Ovary (tissue), 7 donors: ENCODE measurements at regions not wholly inside any gene's neighbourhood (a gene's known extent, or its start where the extent isn't known, plus 50 kb on each side); places are given as distances from the start of the nearest gene placed in this dataset.

Experiments used
- DNase-seq, 5 donors: peaks; one replicate each; pipeline ENCODE4 v3.0.0-alpha.2; 2019 to 2020
- H3K27ac ChIP-seq, 2 donors: fragments of 200-600 bp; one replicate each; pipeline versions ENCODE4 v1.5.1 to v1.8.0; 2019 to 2022
- H3K27me3 ChIP-seq: fragments of 200-600 bp; one replicate; pipeline ENCODE4 v1.8.0; 2022
- H3K36me3 ChIP-seq: fragments of 200-600 bp; sonication (generic); one replicate; pipeline ENCODE4 v1.5.1; 2019
- H3K4me1 ChIP-seq: one replicate; pipeline ENCODE4 v1.8.1; 2013; ENCODE audit warnings: mild to moderate bottlenecking, moderate library complexity; ENCODE audit not compliant: insufficient read depth
- H3K4me3 ChIP-seq: fragments of 200-600 bp; sonication (generic); one replicate; pipeline ENCODE4 v1.5.1; 2017
- H3K9me3 ChIP-seq, 2 donors: fragments of 200-600 bp in 1 of 2; sonication (generic) in 1 of 2; one replicate each; pipeline versions ENCODE4 v1.5.1 to v1.8.1; 2013 to 2019; ENCODE audit warnings: mild to moderate bottlenecking in 1 of 2, moderate library complexity in 1 of 2
- CTCF ChIP-seq, 3 donors: fragments of 450-650 bp in 2 of 3; fragments of 200-600 bp in 1 of 3; IDR thresholded peaks; one replicate each; pipeline versions ENCODE4 v1.5.1 to v1.8.0; 2016 to 2022; ENCODE audit warnings: antibody characterized with exemption in 3 of 3, mild to moderate bottlenecking in 1 of 3
- EP300 ChIP-seq: sonication (generic); formaldehyde crosslinking; IDR thresholded peaks from one replicate; pipeline ENCODE4 v1.6.1; 2017; ENCODE audit warnings: antibody characterized with exemption
- POLR2A ChIP-seq: fragments of 450-650 bp; IDR thresholded peaks from one replicate; pipeline ENCODE4 v1.6.1; 2017; ENCODE audit warnings: antibody characterized with exemption, mild to moderate bottlenecking, moderate library complexity
- WGBS, 3 donors: extraction: QIAGEN DNeasy Blood & Tissue Kit in 1 of 3; methylation state at CpG; one replicate each; pipeline versions ENCODE4 v1.1.5 to v1.1.7; 2013 to 2017; 5-methylcytosine and 5-hydroxymethylcytosine counted together
- intact Hi-C, 4 donors: fragments of 100-400 bp; cut with DNase I; formaldehyde crosslinking; loops; one replicate each; pipeline versions ENCODE4 v1.11.0 to v1.15.1; 2022 to 2023
- donor health status: DM: no; HTN: no; CAD: no; lungs with moderate emphysema.
- donor health status: DM: no; HTN: no; CAD: no.
- donor health status: Bipolar disorder and iron deficiency.
- donor health status: DM: no; HTN: no; CAD: no.
- donor health status: DM: yes; HTN: yes; CAD: no.

DNA sequence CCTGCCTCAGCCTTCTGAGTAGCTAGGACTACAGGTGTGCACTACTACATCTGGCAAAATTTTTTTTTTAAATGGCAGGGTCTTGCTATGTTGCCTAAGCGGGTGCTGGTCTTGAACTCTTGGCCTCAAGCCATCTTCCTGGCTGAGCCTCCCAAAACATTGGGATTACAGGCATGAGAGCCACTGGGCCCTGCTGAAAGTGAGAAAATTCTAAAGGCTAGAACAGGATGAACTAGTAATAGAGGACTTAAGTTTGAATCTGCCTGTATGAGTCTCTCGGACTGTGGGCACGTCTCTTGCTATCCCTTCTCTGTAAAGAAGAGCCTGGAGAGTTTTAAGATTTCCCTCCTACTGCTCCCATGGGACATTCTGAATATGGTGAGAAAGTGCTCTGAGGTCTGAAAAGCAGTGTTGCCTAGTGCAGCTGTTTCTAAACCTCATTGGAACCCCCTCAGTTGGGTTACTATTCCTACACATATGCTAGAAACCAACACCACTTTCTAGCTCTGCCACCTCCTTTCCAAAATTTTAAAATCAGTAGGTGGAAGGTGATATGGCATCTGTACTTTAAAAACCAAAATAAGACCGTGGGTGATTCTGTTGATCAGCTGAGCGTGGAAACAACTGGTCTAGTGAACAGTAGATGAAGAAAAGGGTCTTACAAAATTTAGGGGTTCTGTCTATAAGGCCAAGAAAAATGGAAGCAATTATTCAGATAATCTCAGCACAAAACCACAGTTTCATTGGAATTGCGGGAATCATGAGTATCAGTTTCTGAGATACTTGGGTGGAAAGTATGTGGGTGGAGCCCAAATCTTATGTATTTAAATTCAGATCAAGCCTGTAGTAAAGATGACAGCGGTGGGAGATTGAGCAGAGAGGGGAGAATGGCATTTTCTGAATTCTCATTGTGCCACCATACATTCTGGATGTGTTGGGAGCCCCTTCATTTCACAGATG lies 259.8 kb upstream of the CXCR4 start:
- DNase-seq = no peak
- Histone ChIP-seq H3K9me3 (no peaks in the 10 kb centered on the region), H3K27me3 (no peaks in the 10 kb centered on the region), H3K36me3 (no peaks in the 10 kb centered on the region), H3K27ac (no peak overlapping the region), H3K4me3 (no peak overlapping the region), H3K4me1 (peaks cover 4% of the 10 kb centered on the region)
- TF ChIP-seq EP300 (no peak), CTCF (IDR thresholded peaks at IDR 0.05) (no peak), POLR2A (no peak)
- 86 to 89% (median 88%) methylated on average over 7 of the region's 7 CpGs for WGBS, 3 donors
- intact Hi-C loops = loop anchor here in 1 of 4 donors (10.0 kb wide), 1 partner anchor 463 kb away; no protein-coding TSS in a partner anchor

DNA sequence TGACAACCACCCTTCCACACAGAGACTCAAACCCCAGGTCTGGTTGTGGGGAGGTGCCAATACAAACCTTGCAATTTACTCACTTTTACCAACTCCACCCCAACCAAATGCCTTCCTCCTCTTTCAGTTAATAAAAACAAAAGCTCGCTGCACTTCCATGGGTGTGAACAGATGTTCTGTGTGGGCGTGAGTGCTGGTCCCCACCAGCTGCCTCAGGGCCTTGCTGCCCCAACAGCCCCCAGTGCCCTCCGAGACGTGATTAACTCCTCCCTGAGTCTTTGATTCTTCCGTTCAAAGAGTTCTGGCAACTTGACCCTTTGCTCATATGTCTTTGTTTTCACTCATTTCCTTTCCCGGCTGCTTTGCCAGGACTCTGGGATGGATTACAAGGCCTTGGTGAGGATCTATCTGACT lies 258.9 kb upstream of the CXCR4 start:
- peaks cover 4% of the 10 kb centered on the region for H3K4me1 ChIP-seq
- H3K27me3 ChIP-seq = no peaks in the 10 kb centered on the region
- no peaks in the 10 kb centered on the region for H3K9me3 ChIP-seq
- H3K4me3 ChIP-seq = no peak overlapping the region
- no peak for TF ChIP-seq EP300
- no peak for TF ChIP-seq POLR2A
- no peak for TF ChIP-seq CTCF (IDR thresholded peaks at IDR 0.05)
- H3K36me3 ChIP-seq = no peaks in the 10 kb centered on the region
- no peak overlapping the region for H3K27ac ChIP-seq
- intact Hi-C loops = loop anchor here in 1 of 4 donors (10.0 kb wide), 1 partner anchor 462 kb away; no protein-coding TSS in a partner anchor
- no peak for DNase-seq
- 8 to 21% (median 18%) methylated on average over 6 of the region's 6 CpGs for WGBS, 3 donors

DNA sequence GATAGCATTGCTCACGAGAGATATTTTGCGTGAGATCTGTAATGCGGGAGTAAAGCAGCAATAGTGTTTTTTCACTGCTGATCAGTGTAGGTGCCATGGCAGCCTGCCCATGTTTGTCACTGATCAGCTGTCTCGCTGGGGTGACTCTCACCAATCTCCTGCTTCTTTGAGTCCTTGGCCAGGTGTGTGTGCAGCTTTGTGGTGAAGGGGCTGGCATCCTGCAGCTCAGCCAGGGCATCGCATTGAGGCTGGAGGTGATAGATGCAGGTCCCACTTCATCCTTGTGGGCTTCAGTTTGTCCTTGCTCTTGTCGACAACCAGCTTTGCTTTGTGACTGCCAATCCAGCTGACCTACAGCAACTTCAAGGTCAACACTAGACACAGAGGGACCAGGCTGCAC lies 258.3 kb upstream of the CXCR4 start:
- Histone ChIP-seq H3K4me1 (peaks cover 4% of the 10 kb centered on the region), H3K27ac (no peak overlapping the region), H3K27me3 (no peaks in the 10 kb centered on the region), H3K4me3 (no peak overlapping the region), H3K9me3 (no peaks in the 10 kb centered on the region), H3K36me3 (no peaks in the 10 kb centered on the region)
- TF ChIP-seq POLR2A (no peak), EP300 (no peak), CTCF (IDR thresholded peaks at IDR 0.05) (no peak)
- no peak for DNase-seq
- 77 to 84% (median 82%) methylated on average over 6 of the region's 6 CpGs for WGBS, 3 donors
- intact Hi-C loops = loop anchor here in 1 of 4 donors (10.0 kb wide), 1 partner anchor 461 kb away; no protein-coding TSS in a partner anchor

DNA sequence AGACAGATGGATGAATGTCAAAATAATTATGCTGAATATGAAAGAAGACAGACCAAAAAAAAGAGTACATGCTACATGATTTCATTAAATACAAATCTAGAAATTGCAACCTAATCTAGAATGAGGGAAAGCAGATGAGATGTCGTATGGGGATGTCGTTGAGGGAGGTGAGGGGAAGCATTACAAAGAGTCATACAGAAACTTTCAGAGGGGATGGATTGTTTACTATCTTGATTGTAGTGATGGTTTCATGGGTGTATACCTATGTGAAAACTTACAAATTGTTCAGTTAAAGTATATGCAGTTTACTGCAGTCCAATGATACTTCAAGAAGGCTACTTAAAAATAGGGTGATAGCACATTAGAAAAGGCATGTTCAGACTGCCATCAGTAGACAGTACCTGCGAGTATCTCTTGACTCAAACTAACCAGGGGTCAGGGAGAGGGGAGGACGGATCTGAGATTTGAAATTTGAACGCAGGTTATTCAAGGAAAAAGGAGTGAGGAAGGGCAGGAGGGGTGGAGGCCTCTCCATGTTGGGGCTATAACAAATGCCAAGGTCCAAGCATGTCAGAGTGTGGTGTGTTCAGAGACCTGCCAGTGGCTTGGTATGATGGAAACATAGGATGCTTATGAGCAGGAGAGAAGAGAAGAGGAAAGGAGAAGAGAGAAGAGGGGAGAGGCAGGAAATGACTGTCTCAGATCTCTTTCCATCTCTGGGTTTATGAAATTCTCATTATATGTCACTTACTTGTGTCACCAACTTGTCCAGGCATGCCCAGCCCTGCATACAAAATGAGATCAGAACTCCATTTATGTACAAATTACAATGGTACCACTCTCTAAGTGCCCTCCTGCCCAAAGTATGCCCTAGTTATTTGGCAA lies 257.3 kb upstream of the CXCR4 start:
- Histone ChIP-seq H3K9me3 (no peaks in the 10 kb centered on the region), H3K4me1 (peaks cover 4% of the 10 kb centered on the region), H3K27me3 (no peaks in the 10 kb centered on the region), H3K36me3 (no peaks in the 10 kb centered on the region), H3K27ac (no peak overlapping the region), H3K4me3 (no peak overlapping the region)
- no peak for DNase-seq
- 88 to 94% (median 91%) methylated on average over 5 of the region's 5 CpGs for WGBS, 3 donors
- intact Hi-C loops = loop anchor here in 1 of 4 donors (10.0 kb wide), 1 partner anchor 460 kb away; no protein-coding TSS in a partner anchor
- no peak for TF ChIP-seq CTCF (IDR thresholded peaks at IDR 0.05)
- TF ChIP-seq POLR2A = no peak
- no peak for TF ChIP-seq EP300
